CD14-positive monocyte (primary cell): ENCODE measurements at regions not wholly inside any gene's neighbourhood (a gene's known extent, or its start where the extent isn't known, plus 50 kb on each side); places are given as distances from the start of the nearest gene placed in this dataset.

ENCODE experiments used
- DNase-seq, 3 donors: peaks; one replicate each; pipeline ENCODE4 v3.0.0-alpha.2; 2011 to 2022
- H2AFZ ChIP-seq: 2 replicates; pipeline ENCODE4 v1.6.0; 2012; ENCODE audit warnings: mild to moderate bottlenecking, low read depth, low read length, inconsistent platforms; ENCODE audit not compliant: insufficient read depth, poor library complexity, severe bottlenecking
- H3K27ac ChIP-seq, 2 donors: 1 replicate in 1 of 2; 2 replicates in 1 of 2; pipeline ENCODE4 v1.5.1; 2012 to 2013; ENCODE audit warnings: low read length in 2 of 2, control low read depth in 1 of 2, inconsistent platforms in 1 of 2, low read depth in 1 of 2, mild to moderate bottlenecking in 1 of 2
- H3K27me3 ChIP-seq, 2 donors: one replicate each; pipeline versions ENCODE4 v1.6.0 to v1.6.1; 2011 to 2013; ENCODE audit warnings: low read length in 2 of 2; ENCODE audit not compliant: control insufficient read depth in 2 of 2, insufficient read depth in 2 of 2
- H3K36me3 ChIP-seq, 2 donors: replicated peaks in 1 of 2; 1 replicate in 1 of 2; 2 replicates in 1 of 2; pipeline versions ENCODE4 v1.5.1 to v1.6.1; 2012 to 2013; ENCODE audit warnings: low read length in 2 of 2, control low read depth in 1 of 2, inconsistent platforms in 1 of 2, mild to moderate bottlenecking in 1 of 2; ENCODE audit not compliant: insufficient read depth in 2 of 2, control insufficient read depth in 1 of 2
- H3K4me1 ChIP-seq, 2 donors: 1 replicate in 1 of 2; 2 replicates in 1 of 2; pipeline versions ENCODE4 v1.5.1 to v1.6.1; 2012 to 2013; ENCODE audit warnings: low read length in 2 of 2, control low read depth in 1 of 2, inconsistent platforms in 1 of 2, mild to moderate bottlenecking in 1 of 2, moderate library complexity in 1 of 2; ENCODE audit not compliant: insufficient read depth in 2 of 2, control insufficient read depth in 1 of 2
- H3K4me2 ChIP-seq: replicated peaks from 2 replicates; pipeline ENCODE3; 2012; ENCODE audit warnings: low read length, moderate library complexity, mild to moderate bottlenecking; ENCODE audit not compliant: poor library complexity, severe bottlenecking; ENCODE audit errors: extremely low read depth
- H3K4me3 ChIP-seq, 3 experiments: fragments of 200-600 bp in 1 of 3; sonication (generic) in 1 of 3; replicated peaks in 1 of 3; 1 replicate in 2 of 3; 2 replicates in 1 of 3; pipeline ENCODE4 v1.5.1; 2011 to 2013; ENCODE audit warnings: low read length in 3 of 3, mild to moderate bottlenecking in 3 of 3, control low read depth in 2 of 3, low read depth in 2 of 3, inconsistent platforms in 1 of 3, moderate library complexity in 1 of 3
- H3K79me2 ChIP-seq: 2 replicates; pipeline ENCODE4 v1.6.0; 2012; ENCODE audit warnings: mild to moderate bottlenecking, control low read depth, inconsistent platforms, low read length, moderate library complexity; ENCODE audit not compliant: insufficient read depth
- H3K9ac ChIP-seq: 2 replicates; pipeline ENCODE4 v1.6.0; 2017; ENCODE audit warnings: low read length, mild to moderate bottlenecking; ENCODE audit not compliant: insufficient read depth, poor library complexity, severe bottlenecking
- H3K9me3 ChIP-seq, 2 donors: replicated peaks in 1 of 2; 1 replicate in 1 of 2; 2 replicates in 1 of 2; pipeline versions ENCODE4 v1.5.1 to v1.6.1; 2012 to 2013; ENCODE audit warnings: low read length in 2 of 2, control low read depth in 1 of 2; ENCODE audit not compliant: control insufficient read depth in 1 of 2, insufficient read depth in 1 of 2
- H4K20me1 ChIP-seq: 2 replicates; pipeline ENCODE4 v1.6.0; 2012; ENCODE audit warnings: mild to moderate bottlenecking, low read length, control low read depth, moderate library complexity; ENCODE audit not compliant: insufficient read depth
- H3K27ac Mint-ChIP-seq, 7 donors: one replicate each; pipeline ENCODE4 v1.8.0; 2020; ENCODE audit warnings: mild to moderate bottlenecking in 7 of 7, mixed read lengths in 7 of 7, moderate library complexity in 6 of 7, inconsistent platforms in 2 of 7
- H3K27me3 Mint-ChIP-seq, 3 donors: one replicate each; pipeline ENCODE4 v1.8.0; 2021 to 2022; ENCODE audit warnings: low read depth in 3 of 3, mild to moderate bottlenecking in 3 of 3, mixed read lengths in 3 of 3, moderate library complexity in 3 of 3, inconsistent platforms in 1 of 3
- H3K36me3 Mint-ChIP-seq, 2 donors: one replicate each; pipeline ENCODE4 v1.8.0; 2020; ENCODE audit warnings: mixed read lengths in 2 of 2, inconsistent platforms in 1 of 2, mild to moderate bottlenecking in 1 of 2
- H3K4me1 Mint-ChIP-seq: one replicate; pipeline ENCODE4 v1.8.0; 2020; ENCODE audit warnings: mild to moderate bottlenecking, mixed read lengths
- H3K4me3 Mint-ChIP-seq, 2 donors: one replicate each; pipeline ENCODE4 v1.8.0; 2020; ENCODE audit warnings: mild to moderate bottlenecking in 2 of 2, mixed read lengths in 2 of 2, moderate library complexity in 1 of 2
- H3K9me3 Mint-ChIP-seq, 7 donors: one replicate each; pipeline ENCODE4 v1.8.0; 2020 to 2022; ENCODE audit warnings: mixed read lengths in 7 of 7, mild to moderate bottlenecking in 6 of 7, moderate library complexity in 6 of 7, inconsistent platforms in 2 of 7
- CTCF ChIP-seq: fragments of 200-600 bp; IDR thresholded peaks from one replicate; pipeline ENCODE4 v1.8.0; 2022; ENCODE audit warnings: antibody characterized with exemption, mild to moderate bottlenecking
- WGBS: methylation state at CpG from one replicate; pipeline ENCODE4 v1.1.5; 2013; ENCODE audit warnings: missing lambda C conversion rate; ENCODE audit not compliant: insufficient coverage; 5-methylcytosine and 5-hydroxymethylcytosine counted together
- intact Hi-C, 2 donors: fragments of 100-400 bp; cut with micrococcal nuclease; formaldehyde crosslinking; loops; one replicate each; pipeline versions ENCODE4 v1.15.0 to v1.15.1; 2023

- Mint-ChIP-seq H3K27ac (peak overlapping the region in 1 of 7 donors; percentile 88), H3K4me3 (peak overlapping the region in 1 of 2 donors; percentile 48), H3K9me3 (no peaks in the 10 kb centered on the region), H3K36me3 (no peaks in the 10 kb centered on the region), H3K4me1 (peaks cover 36% of the 10 kb centered on the region), H3K27me3 (peaks cover 11 to 14% (median 11%) of the 10 kb centered on the region in 3 donors)
- TF ChIP-seq CTCF, result no peak
- peaks cover 29 to 32% of the 10 kb centered on the region in 2 donors for H3K4me1 ChIP-seq
- no peak for DNase-seq
- H2AFZ ChIP-seq, result no peak overlapping the region
- H3K36me3 ChIP-seq, result no peaks in the 10 kb centered on the region
- H3K79me2 ChIP-seq, result no peaks in the 10 kb centered on the region
- no peak overlapping the region for H3K4me3 ChIP-seq
- H3K9ac ChIP-seq, result no peak overlapping the region
- H4K20me1 ChIP-seq, result no peaks in the 10 kb centered on the region
- H3K4me2 ChIP-seq, result no peak overlapping the region
- H3K27ac ChIP-seq, result no peak overlapping the region
- intact Hi-C loops, result no loop called here
- peaks cover 11 to 12% of the 10 kb centered on the region in 2 donors for H3K27me3 ChIP-seq
- WGBS, result 100% methylated on average over 1 of the region's 6 CpGs
- no peaks in the 10 kb centered on the region for H3K9me3 ChIP-seq
Measured at GRCh38 chr4:123600987-123601904, 204.7 kb downstream of the SPRY1 start.

GRCh38 chr4:123602007-123602406 lies 205.4 kb downstream of the SPRY1 start:
- Histone ChIP-seq H3K4me1 (peaks cover 36 to 40% of the 10 kb centered on the region in 2 donors), H3K4me2 (no peak overlapping the region), H3K36me3 (no peaks in the 10 kb centered on the region), H3K27ac (no peak overlapping the region), H3K4me3 (no peak overlapping the region), H3K27me3 (peaks cover 10 to 11% of the 10 kb centered on the region in 2 donors), H3K79me2 (no peaks in the 10 kb centered on the region), H3K9me3 (no peaks in the 10 kb centered on the region), H3K9ac (no peak overlapping the region), H2AFZ (no peak overlapping the region), H4K20me1 (no peaks in the 10 kb centered on the region)
- WGBS, result 95% methylated on average over 4 of the region's 4 CpGs
- Mint-ChIP-seq H3K36me3 (no peaks in the 10 kb centered on the region), H3K27me3 (peaks cover 11 to 14% (median 11%) of the 10 kb centered on the region in 3 donors), H3K9me3 (no peaks in the 10 kb centered on the region), H3K4me3 (peak overlapping the region in 1 of 2 donors; percentile 15), H3K27ac (no peak overlapping the region), H3K4me1 (peaks cover 44% of the 10 kb centered on the region)
- intact Hi-C loops, result no loop called here
- no peak for DNase-seq
- no peak for TF ChIP-seq CTCF
